ENCODE measurements at regions not wholly inside any gene's neighbourhood (a gene's known extent, or its start where the extent isn't known, plus 50 kb on each side); places are given as distances from the start of the nearest gene placed in this dataset.
"Not testable (repeated sequence)": the region's sequence is repeated elsewhere in the genome, so short reads cannot be mapped to it uniquely, and the experiment has no call there.

DNA sequence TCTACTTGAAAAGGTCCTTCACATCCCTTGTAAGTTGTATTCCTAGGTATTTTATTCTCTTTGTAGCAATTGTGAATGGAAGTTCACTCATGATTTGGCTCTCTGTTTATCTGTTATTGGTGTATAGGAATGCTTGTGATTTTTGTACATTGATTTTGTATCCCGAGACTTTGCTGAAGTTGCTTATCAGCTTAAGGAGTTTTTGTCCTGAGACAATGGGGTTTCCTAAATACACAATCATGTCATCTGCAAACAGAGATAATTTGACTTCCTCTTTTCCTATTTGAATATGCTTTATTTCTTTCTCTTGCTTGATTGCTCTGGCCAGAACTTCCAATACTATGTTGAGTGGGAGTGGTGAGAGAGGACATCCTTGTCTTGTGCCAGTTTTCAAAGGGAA lies 69.8 kb upstream of the MYRIP start:
- H3K9me3 ChIP-seq (ENCODE audit: control insufficient read depth, insufficient read depth, low read depth, low read length); CTCF ChIA-PET; H3K4me3 ChIP-seq (ENCODE audit: low read depth, low read length); H3K36me3 ChIP-seq (ENCODE audit: control insufficient read depth in 2 of 2, insufficient read depth in 1 of 2, low read length in 2 of 2); POLR2A ChIA-PET; H3K4me1 ChIP-seq (ENCODE audit: control insufficient read depth, insufficient read depth, low read length); H3K27ac ChIP-seq (ENCODE audit: extremely low read depth, low read depth, low read length): not testable (repeated sequence)

DNA sequence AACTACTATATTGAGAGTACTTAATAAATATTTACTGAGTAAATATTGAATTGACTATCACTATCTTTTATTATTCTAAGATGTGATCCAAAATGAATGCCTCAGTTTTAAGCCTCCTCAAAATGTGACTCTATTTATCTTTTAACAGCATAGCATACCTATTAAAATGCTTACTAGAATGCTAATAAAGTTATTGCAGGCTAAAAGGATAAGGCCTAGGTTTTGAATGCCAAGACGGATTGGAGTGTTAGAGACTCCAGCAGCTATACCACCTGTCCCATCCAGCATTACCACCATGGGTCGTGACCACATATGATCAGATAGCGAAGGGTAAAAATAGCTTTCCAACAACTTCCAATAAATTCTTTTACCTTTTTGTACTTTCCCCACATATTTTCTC lies 64.7 kb upstream of the MYRIP start:
- no peak overlapping the region for H3K4me3 ChIP-seq (ENCODE audit: low read depth, low read length)
- no peaks in the 10 kb centered on the region for H3K9me3 ChIP-seq (ENCODE audit: control insufficient read depth, insufficient read depth, low read depth, low read length)
- no peaks in the 10 kb centered on the region for H3K36me3 ChIP-seq (ENCODE audit: control insufficient read depth in 2 of 2, insufficient read depth in 1 of 2, low read length in 2 of 2)
- ChIA-PET CTCF (no interaction called here), POLR2A (no interaction called here)
- no peaks in the 10 kb centered on the region for H3K4me1 ChIP-seq (ENCODE audit: control insufficient read depth, insufficient read depth, low read length)
- H3K27ac ChIP-seq (ENCODE audit: extremely low read depth, low read depth, low read length): no peak overlapping the region
- TF ChIP-seq ZNF548 (tag by site-specific recombination; IDR thresholded peaks at IDR 0.05) (no peak), ZNF555 (tag by site-specific recombination; conservative IDR thresholded peaks at IDR 0.05) (no peak), ZNF571 (tag by site-specific recombination; IDR thresholded peaks at IDR 0.05) (no peak)
- TF ChIP-seq, protein P1, sequence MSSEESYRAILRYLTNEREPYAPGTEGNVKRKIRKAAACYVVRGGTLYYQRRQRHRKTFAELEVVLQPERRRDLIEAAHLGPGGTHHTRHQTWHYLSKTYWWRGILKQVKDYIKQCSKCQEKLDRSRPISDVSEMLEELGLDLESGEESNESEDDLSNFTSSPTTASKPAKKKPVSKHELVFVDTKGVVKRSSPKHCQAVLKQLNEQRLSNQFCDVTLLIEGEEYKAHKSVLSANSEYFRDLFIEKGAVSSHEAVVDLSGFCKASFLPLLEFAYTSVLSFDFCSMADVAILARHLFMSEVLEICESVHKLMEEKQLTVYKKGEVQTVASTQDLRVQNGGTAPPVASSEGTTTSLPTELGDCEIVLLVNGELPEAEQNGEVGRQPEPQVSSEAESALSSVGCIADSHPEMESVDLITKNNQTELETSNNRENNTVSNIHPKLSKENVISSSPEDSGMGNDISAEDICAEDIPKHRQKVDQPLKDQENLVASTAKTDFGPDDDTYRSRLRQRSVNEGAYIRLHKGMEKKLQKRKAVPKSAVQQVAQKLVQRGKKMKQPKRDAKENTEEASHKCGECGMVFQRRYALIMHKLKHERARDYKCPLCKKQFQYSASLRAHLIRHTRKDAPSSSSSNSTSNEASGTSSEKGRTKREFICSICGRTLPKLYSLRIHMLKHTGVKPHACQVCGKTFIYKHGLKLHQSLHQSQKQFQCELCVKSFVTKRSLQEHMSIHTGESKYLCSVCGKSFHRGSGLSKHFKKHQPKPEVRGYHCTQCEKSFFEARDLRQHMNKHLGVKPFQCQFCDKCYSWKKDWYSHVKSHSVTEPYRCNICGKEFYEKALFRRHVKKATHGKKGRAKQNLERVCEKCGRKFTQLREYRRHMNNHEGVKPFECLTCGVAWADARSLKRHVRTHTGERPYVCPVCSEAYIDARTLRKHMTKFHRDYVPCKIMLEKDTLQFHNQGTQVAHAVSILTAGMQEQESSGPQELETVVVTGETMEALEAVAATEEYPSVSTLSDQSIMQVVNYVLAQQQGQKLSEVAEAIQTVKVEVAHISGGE (tag by site-specific recombination; conservative IDR thresholded peaks at IDR 0.05; ENCODE audit: low read depth): no peak

DNA sequence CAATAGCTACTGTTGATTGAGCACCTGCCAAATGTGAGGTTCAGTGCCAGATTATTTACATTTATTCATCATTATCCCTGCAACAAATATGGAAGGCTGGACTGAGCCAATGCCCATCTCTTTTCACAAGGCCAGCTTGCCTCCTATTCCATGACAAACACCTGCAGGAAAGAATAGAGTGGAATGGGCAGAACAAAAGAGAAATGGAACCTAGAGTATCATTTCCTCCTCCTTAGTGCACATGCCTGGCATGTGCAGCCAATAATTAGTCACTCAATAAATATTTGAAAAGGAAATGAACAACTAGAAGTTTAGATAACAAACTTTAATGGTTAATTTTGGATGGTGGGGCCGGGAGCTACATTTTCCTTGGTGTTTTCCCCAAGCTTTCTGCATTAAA lies 61.4 kb upstream of the MYRIP start:
- POLR2A ChIA-PET: no interaction called here
- no peaks in the 10 kb centered on the region for H3K4me1 ChIP-seq (ENCODE audit: control insufficient read depth, insufficient read depth, low read length)
- no peaks in the 10 kb centered on the region for H3K9me3 ChIP-seq (ENCODE audit: control insufficient read depth, insufficient read depth, low read depth, low read length)
- no peak overlapping the region for H3K27ac ChIP-seq (ENCODE audit: extremely low read depth, low read depth, low read length)
- no peak overlapping the region for H3K4me3 ChIP-seq (ENCODE audit: low read depth, low read length)
- no peaks in the 10 kb centered on the region for H3K36me3 ChIP-seq (ENCODE audit: control insufficient read depth in 2 of 2, insufficient read depth in 1 of 2, low read length in 2 of 2)
- CTCF ChIA-PET: no interaction called here
- TF ChIP-seq ZNF335 (tag by site-specific recombination; conservative IDR thresholded peaks at IDR 0.05) (no peak), ZNF658 (tag by site-specific recombination; IDR thresholded peaks at IDR 0.05) (no peak), OSR2 (tag by site-specific recombination; IDR thresholded peaks at IDR 0.05) (no peak), BCL11B (tag by site-specific recombination; IDR thresholded peaks at IDR 0.05; ENCODE audit: low read depth) (no peak), ZNF19 (tag by site-specific recombination; IDR thresholded peaks at IDR 0.05; ENCODE audit: low read depth) (no peak), PRDM1 (tag by site-specific recombination; IDR thresholded peaks at IDR 0.05) (no peak), SALL2 (tag by site-specific recombination; IDR thresholded peaks at IDR 0.05; ENCODE audit: borderline replicate concordance) (no peak), ZNF600 (tag by site-specific recombination; IDR thresholded peaks at IDR 0.05) (no peak), ZNF768 (tag by site-specific recombination; IDR thresholded peaks at IDR 0.05) (no peak)
- TF ChIP-seq, protein P2, sequence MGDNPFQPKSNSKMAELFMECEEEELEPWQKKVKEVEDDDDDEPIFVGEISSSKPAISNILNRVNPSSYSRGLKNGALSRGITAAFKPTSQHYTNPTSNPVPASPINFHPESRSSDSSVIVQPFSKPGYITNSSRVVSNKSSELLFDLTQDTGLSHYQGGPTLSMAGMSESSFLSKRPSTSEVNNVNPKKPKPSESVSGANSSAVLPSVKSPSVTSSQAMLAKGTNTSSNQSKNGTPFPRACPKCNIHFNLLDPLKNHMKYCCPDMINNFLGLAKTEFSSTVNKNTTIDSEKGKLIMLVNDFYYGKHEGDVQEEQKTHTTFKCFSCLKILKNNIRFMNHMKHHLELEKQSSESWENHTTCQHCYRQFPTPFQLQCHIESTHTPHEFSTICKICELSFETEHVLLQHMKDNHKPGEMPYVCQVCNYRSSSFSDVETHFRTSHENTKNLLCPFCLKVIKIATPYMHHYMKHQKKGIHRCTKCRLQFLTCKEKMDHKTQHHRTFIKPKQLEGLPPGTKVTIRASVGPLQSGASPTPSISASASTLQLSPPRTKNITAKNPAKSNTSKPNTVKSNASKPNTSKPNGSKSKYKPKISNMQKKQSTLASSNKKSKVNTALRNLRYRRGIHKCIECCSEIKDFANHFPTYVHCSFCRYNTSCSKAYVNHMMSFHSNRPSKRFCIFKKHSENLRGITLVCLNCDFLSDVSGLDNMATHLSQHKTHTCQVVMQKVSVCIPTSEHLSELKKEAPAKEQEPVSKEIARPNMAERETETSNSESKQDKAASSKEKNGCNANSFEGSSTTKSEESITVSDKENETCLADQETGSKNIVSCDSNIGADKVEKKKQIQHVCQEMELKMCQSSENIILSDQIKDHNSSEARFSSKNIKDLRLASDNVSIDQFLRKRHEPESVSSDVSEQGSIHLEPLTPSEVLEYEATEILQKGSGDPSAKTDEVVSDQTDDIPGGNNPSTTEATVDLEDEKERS (tag by site-specific recombination; IDR thresholded peaks at IDR 0.05): no peak
- TF ChIP-seq, protein P3, sequence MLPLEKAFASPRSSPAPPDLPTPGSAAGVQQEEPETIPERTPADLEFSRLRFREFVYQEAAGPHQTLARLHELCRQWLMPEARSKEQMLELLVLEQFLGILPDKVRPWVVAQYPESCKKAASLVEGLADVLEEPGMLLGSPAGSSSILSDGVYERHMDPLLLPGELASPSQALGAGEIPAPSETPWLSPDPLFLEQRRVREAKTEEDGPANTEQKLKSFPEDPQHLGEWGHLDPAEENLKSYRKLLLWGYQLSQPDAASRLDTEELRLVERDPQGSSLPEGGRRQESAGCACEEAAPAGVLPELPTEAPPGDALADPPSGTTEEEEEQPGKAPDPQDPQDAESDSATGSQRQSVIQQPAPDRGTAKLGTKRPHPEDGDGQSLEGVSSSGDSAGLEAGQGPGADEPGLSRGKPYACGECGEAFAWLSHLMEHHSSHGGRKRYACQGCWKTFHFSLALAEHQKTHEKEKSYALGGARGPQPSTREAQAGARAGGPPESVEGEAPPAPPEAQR (tag by site-specific recombination; IDR thresholded peaks at IDR 0.05): no peak
- TF ChIP-seq, protein P4, sequence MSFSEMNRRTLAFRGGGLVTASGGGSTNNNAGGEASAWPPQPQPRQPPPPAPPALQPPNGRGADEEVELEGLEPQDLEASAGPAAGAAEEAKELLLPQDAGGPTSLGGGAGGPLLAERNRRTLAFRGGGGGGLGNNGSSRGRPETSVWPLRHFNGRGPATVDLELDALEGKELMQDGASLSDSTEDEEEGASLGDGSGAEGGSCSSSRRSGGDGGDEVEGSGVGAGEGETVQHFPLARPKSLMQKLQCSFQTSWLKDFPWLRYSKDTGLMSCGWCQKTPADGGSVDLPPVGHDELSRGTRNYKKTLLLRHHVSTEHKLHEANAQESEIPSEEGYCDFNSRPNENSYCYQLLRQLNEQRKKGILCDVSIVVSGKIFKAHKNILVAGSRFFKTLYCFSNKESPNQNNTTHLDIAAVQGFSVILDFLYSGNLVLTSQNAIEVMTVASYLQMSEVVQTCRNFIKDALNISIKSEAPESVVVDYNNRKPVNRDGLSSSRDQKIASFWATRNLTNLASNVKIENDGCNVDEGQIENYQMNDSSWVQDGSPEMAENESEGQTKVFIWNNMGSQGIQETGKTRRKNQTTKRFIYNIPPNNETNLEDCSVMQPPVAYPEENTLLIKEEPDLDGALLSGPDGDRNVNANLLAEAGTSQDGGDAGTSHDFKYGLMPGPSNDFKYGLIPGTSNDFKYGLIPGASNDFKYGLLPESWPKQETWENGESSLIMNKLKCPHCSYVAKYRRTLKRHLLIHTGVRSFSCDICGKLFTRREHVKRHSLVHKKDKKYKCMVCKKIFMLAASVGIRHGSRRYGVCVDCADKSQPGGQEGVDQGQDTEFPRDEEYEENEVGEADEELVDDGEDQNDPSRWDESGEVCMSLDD (tag by site-specific recombination; IDR thresholded peaks at IDR 0.05): no peak
- TF ChIP-seq, protein P5, sequence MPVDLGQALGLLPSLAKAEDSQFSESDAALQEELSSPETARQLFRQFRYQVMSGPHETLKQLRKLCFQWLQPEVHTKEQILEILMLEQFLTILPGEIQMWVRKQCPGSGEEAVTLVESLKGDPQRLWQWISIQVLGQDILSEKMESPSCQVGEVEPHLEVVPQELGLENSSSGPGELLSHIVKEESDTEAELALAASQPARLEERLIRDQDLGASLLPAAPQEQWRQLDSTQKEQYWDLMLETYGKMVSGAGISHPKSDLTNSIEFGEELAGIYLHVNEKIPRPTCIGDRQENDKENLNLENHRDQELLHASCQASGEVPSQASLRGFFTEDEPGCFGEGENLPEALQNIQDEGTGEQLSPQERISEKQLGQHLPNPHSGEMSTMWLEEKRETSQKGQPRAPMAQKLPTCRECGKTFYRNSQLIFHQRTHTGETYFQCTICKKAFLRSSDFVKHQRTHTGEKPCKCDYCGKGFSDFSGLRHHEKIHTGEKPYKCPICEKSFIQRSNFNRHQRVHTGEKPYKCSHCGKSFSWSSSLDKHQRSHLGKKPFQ (tag by site-specific recombination; IDR thresholded peaks at IDR 0.05): no peak
